ENCODE measurements at regions not wholly inside any gene's neighbourhood (a gene's known extent, or its start where the extent isn't known, plus 50 kb on each side); places are given as distances from the start of the nearest gene placed in this dataset.

- no peak overlapping the region for H3K4me3 ChIP-seq (ENCODE audit: low read depth, poor library complexity, severe bottlenecking)
- intact Hi-C loops (cut with DNase I; ENCODE audit: low total_unique reads) = no loop called here
- WGBS, 2 donors = 0% methylated on average over 1 of the region's 1 CpG
- TF ChIP-seq CTCF (IDR thresholded peaks at IDR 0.05) (no peak), POLR2A (IDR thresholded peaks at IDR 0.05) (no peak)
- DNase-seq (ENCODE audit: low spot score in 2 of 2) = no peak
Observed at GRCh38 chr6:119879731-119880130, 530.2 kb upstream of the MAN1A1 start.

GRCh38 chr6:119874381-119874780, 524.8 kb upstream of the MAN1A1 start:
- H3K4me3 ChIP-seq (ENCODE audit: low read depth, poor library complexity, severe bottlenecking) = no peak overlapping the region
- TF ChIP-seq POLR2A (IDR thresholded peaks at IDR 0.05) = no peak
- TF ChIP-seq CTCF (IDR thresholded peaks at IDR 0.05) = no peak
- intact Hi-C loops (cut with DNase I; ENCODE audit: low total_unique reads) = no loop called here
- 75% methylated on average over 4 of the region's 4 CpGs for WGBS, 2 donors
- no peak for DNase-seq (ENCODE audit: low spot score in 2 of 2)

GRCh38 chr6:119873107-119873506, 523.5 kb upstream of the MAN1A1 start:
- intact Hi-C loops (cut with DNase I; ENCODE audit: low total_unique reads) = no loop called here
- WGBS, 2 donors = 88 to 94% methylated on average over 1 of the region's 1 CpG
- no peak for DNase-seq (ENCODE audit: low spot score in 2 of 2)
- TF ChIP-seq POLR2A (IDR thresholded peaks at IDR 0.05) (no peak), CTCF (IDR thresholded peaks at IDR 0.05) (no peak)
- H3K4me3 ChIP-seq (ENCODE audit: low read depth, poor library complexity, severe bottlenecking) = no peak overlapping the region

- intact Hi-C loops (cut with DNase I; ENCODE audit: low total_unique reads) = no loop called here
- 60 to 63% methylated on average over 2 of the region's 2 CpGs for WGBS, 2 donors
- no peak for DNase-seq (ENCODE audit: low spot score in 2 of 2)
- no peak for TF ChIP-seq CTCF (IDR thresholded peaks at IDR 0.05)
- TF ChIP-seq POLR2A (IDR thresholded peaks at IDR 0.05) = no peak
- no peak overlapping the region for H3K4me3 ChIP-seq (ENCODE audit: low read depth, poor library complexity, severe bottlenecking)
Observed at GRCh38 chr6:119871520-119871919, 522.0 kb upstream of the MAN1A1 start.

GRCh38 chr6:119865466-119866350, 516.1 kb upstream of the MAN1A1 start:
- H3K4me3 ChIP-seq (ENCODE audit: low read depth, poor library complexity, severe bottlenecking) = no peak overlapping the region
- WGBS, 2 donors = 55 to 69% methylated on average over 3 of the region's 3 CpGs
- DNase-seq (ENCODE audit: low spot score in 2 of 2) = no peak
- intact Hi-C loops (cut with DNase I; ENCODE audit: low total_unique reads) = no loop called here
- no peak for TF ChIP-seq POLR2A (IDR thresholded peaks at IDR 0.05)
- TF ChIP-seq CTCF (IDR thresholded peaks at IDR 0.05) = no peak

GRCh38 chr6:119862719-119863118, 513.2 kb upstream of the MAN1A1 start:
- intact Hi-C loops (cut with DNase I; ENCODE audit: low total_unique reads) = no loop called here
- no peak for TF ChIP-seq POLR2A (IDR thresholded peaks at IDR 0.05)
- no peak for TF ChIP-seq CTCF (IDR thresholded peaks at IDR 0.05)
- no peak for DNase-seq (ENCODE audit: low spot score in 2 of 2)
- H3K4me3 ChIP-seq (ENCODE audit: low read depth, poor library complexity, severe bottlenecking) = no peak overlapping the region
- WGBS, 2 donors = 64 to 74% methylated on average over 1 of the region's 1 CpG

Data from lower leg skin (tissue), 4 donors.